GM21390 (cell line): ENCODE measurements at regions not wholly inside any gene's neighbourhood (a gene's known extent, or its start where the extent isn't known, plus 50 kb on each side); places are given as distances from the start of the nearest gene placed in this dataset.
"Not testable (repeated sequence)": the region's sequence is repeated elsewhere in the genome, so short reads cannot be mapped to it uniquely, and the experiment has no call there.

Experiments
- ATAC-seq: cut with Tn5 transposase; IDR thresholded peaks from one replicate; pipeline ENCODE4 v1.9.1; 2021; ENCODE audit not compliant: unreplicated experiment

GRCh38 chr5:120140501-120140900 is 323.6 kb upstream of the PRR16 start:
- no peak for ATAC-seq

GRCh38 chr5:120141076-120141475 is 323.0 kb upstream of the PRR16 start:
- no peak for ATAC-seq

DNA sequence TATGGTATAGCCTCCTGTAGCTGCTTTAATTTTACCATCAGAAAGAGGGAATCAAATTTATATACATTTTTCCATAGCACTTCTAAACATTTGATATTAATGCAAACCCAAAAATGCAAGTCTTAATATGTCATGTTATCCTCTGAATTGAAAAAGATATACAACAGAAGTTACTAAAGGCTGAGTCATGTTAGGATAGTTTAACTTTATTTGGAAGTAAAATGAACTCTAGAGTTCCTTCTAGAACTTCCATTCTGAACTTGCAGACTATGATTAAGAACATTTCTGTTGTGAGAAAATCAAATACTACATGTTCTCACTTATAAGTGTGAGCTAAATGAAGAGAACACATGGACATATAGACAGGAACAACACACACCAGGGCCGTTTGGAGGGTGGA is 317.3 kb upstream of the PRR16 start:
- no peak for ATAC-seq

GRCh38 chr5:120147911-120148310 is 316.2 kb upstream of the PRR16 start:
- ATAC-seq, result not testable (repeated sequence)

GRCh38 chr5:120150770-120151169 is 313.3 kb upstream of the PRR16 start:
- no peak for ATAC-seq

GRCh38 chr5:120151181-120151580 is 312.9 kb upstream of the PRR16 start:
- ATAC-seq, result no peak

GRCh38 chr5:120151825-120152224 is 312.3 kb upstream of the PRR16 start:
- no peak for ATAC-seq

DNA sequence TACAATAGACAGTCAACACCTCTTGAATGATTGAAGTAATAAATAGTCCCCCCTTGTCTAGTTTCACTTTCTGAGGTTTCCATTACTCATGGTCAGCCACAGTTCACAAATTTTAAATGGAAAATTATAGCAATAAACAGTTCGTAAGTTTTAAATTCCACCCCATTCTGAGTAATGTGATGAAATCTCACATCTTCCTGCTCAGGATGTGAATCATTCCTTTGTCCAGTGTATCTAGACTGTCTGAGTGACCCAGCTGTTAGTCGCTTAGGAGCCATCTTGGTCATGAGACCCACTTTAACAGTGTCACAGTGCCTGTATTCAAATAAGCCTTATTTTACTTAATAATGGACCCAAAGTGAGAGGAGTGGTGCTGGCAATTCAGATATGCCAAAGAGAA is 311.6 kb upstream of the PRR16 start:
- ATAC-seq, result no peak

GRCh38 chr5:120152931-120153330 is 311.2 kb upstream of the PRR16 start:
- no peak for ATAC-seq

- ATAC-seq, result no peak
These were observed 310.5 kb upstream of the PRR16 start for GRCh38 chr5:120153551-120153950.

DNA sequence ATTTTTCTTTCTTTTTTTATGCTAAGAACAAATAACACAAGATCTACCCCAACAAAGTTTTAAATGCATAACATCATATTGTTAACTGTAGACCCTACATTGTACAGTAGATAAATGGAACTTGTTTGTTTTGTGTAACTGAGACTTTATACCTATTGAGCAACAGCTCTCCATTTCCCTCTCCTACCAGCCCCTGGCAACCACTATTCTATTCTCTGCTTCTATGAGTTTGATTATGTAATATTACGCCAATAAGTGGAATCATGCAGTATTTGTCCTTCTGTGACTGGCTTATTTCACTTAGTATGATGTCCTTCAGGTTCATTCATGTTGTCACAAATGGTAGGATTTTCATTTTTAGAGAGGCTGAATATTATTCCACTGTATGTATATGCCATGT is 308.2 kb upstream of the PRR16 start:
- ATAC-seq, result no peak

DNA sequence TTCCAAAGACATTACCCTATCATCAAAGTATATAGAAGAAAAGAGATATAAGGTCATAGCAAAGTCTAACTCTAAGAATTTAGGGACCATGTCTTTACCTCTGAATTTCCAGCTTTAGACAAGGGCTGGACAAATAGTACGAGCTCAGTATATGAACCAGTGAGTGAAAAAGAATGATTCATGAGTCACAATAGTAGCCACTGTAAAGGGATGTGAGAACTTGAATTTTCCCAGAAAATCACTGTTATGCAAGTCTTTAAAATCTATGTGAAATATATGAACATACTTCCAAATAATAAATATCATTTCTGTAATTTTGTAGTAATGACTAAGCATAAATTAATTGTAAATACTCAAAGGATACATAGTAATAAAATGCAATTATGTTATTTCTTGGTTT is 305.9 kb upstream of the PRR16 start:
- ATAC-seq, result no peak

DNA sequence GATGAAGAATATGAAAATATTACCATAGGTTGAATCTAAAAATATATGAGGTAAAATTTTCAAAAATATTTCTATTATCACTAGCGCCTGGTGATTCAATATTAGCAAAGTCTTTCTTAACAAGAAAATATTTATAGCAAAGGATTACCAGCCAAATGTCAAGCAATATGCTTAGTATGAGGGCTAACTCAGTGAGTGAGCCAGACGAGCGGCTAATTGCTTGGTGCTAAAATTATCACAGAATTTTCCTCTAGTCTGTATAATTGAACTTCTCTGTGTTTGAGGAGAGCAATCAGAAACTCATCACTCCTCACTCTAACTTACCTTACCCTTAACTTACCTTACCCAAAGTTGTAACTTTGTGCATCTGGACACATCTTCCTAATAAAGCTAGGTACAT is 304.9 kb upstream of the PRR16 start:
- no peak for ATAC-seq

- no peak for ATAC-seq
These were observed 303.8 kb upstream of the PRR16 start for GRCh38 chr5:120160124-120160895.

GRCh38 chr5:120162321-120162720 is 301.8 kb upstream of the PRR16 start:
- no peak for ATAC-seq

DNA sequence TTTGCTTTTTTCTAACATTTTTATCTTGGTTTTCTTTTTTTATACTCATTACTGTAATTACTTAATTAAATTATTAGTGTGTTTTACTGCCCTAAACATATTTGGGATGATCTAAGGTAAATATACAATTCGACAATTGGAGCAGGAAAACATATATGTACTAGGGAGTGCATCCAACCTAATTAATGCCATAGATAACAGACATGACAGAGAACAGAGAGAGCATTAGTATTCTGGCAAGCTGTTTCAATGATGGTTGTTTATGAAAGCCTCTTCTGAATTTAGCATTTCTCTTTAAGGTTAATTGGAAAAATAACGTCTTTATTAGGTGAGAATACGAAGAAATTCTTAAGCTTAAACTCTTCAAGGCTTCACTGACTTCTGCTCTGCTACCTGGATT is 300.1 kb upstream of the PRR16 start:
- no peak for ATAC-seq

DNA sequence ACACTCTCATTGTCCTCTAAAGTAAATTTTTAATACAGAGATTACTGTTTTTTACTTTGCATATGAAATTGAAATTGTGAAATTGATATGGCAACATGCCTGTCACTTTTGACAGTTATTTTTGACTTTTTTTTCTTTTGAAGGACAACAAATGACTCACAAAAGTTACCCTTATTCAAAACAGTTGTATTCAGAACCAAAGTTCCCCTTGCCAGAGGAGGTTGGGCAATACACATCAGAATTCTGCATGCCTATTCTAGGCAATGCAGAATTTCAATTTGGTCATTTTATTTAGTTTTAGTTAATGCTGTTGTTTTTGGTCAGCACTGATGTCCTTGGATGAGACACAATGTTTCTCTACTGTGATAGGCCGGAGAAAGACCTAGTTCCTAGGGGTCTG is 299.1 kb upstream of the PRR16 start:
- ATAC-seq, result no peak

DNA sequence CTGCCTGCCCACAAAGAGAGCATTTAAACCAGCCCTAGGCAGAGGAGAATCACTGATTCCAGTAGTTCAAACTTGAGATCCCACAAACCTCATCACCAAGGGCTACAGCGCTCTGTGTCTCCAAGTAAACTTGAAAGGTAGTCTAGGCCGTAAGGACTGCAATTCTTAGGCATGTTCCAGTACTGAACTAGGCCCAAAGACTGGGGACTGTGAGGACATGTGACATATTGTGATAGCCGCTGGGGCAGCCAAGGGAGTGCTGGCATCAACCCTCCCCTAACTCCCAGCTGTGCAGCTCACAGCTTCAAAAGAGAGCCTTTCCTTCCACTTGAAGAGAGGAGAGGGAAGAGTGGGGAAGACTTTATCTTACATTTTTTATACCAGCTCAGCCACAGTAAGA is 291.0 kb upstream of the PRR16 start:
- ATAC-seq, result no peak

- ATAC-seq, result no peak
These were observed 290.0 kb upstream of the PRR16 start for GRCh38 chr5:120174089-120174488.

DNA sequence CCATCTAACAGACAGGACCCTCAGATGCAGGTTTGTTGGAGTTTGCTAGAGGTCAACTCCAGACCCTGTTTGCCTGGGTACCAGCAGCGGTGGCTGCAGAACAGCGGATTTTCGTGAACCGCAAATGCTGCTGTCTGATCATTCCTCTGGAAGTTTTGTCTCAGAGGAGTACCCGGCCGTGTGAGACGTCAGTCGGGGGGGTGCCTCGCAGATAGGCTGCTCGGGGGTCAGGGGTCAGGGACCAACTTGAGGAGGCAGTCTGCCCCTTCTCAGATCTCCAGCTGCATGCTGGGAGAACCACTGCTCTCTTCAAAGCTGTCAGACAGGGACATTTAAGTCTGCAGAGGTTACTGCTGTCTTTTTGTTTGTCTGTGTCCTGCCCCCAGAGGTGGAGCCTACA is 282.9 kb upstream of the PRR16 start:
- ATAC-seq, result not testable (repeated sequence)

DNA sequence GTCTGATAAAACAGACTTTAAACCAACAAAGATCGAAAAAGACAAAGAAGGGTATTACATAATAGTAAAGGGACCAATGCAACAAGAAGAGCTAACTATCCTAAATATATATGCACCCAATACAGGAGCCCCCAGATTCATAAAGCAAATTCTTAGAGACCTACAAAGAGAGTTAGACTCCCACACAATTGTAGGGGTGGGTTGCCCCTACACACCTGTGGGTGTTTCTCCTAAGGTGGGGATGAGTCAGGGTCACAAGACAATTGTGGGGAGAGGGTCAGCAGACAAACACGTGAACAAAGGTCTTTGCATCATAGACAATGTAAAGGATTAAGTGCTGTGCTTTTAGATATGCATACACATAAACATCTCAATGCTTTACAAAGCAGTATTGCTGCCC is 269.4 kb upstream of the PRR16 start:
- not testable (repeated sequence) for ATAC-seq

- no peak for ATAC-seq
These were observed 264.5 kb upstream of the PRR16 start for GRCh38 chr5:120199559-120199958.

DNA sequence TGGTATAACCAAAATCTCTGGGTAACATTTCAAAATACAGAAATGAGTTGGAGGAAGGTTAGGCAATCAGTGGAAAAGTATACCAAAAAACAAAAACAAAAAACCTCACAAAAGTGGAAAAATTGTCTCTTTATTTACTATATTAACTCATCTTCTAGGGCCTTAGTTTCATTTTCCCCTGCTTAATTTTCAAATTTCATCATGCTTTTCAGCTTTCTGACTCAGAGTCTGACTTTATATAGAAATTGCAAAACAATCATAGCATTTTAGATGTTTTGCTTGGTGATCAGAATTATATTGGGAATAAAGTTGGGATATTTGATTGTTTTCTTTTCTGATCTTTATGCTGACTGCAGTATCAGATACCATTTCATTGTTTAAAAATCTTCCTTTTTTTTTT is 257.0 kb upstream of the PRR16 start:
- ATAC-seq, result no peak
